Panc1 (cell line): ENCODE measurements at regions not wholly inside any gene's neighbourhood (a gene's known extent, or its start where the extent isn't known, plus 50 kb on each side); places are given as distances from the start of the nearest gene placed in this dataset.

Experiments used
- ATAC-seq: fragments of 200-7000 bp; cut with Tn5 transposase; 2 replicates; pipeline ENCODE4 v1.9.1; 2020; ENCODE audit warnings: mild to moderate bottlenecking, moderate library complexity
- BruUV-seq: library from RNA; stranded (reverse); fragments of 400-500 nt; replicated peaks from 2 replicates; lab custom pipeline; 2021; lab: Mats Ljungman, UMichigan
- CTCF ChIA-PET: fragments of 300-600 bp; sonication (Branson Sonifier 250); formaldehyde crosslinking; loops from one replicate; lab custom pipeline; 2022; ENCODE audit warnings: antibody characterized with exemption; lab: Charles Lee
- POLR2A ChIA-PET: fragments of 300-600 bp; sonication (Branson Sonifier 250); formaldehyde crosslinking; loops from one replicate; lab custom pipeline; 2022; ENCODE audit warnings: antibody characterized with exemption; lab: Charles Lee
- DNase-seq: peaks from one replicate; pipeline ENCODE4 v3.0.0-alpha.2; 2010; ENCODE audit warnings: low read depth, low spot score
- H3K27ac ChIP-seq: 2 replicates; pipeline ENCODE4 v1.5.1; 2011; ENCODE audit warnings: mild to moderate bottlenecking, low read length, inconsistent platforms
- H3K27me3 ChIP-seq: fragments of 200-500 bp; sonication (Bioruptor generic); 2 replicates; pipeline ENCODE4 v1.6.0; 2014; ENCODE audit warnings: low read length, inconsistent platforms; ENCODE audit not compliant: control insufficient read depth, insufficient read depth
- H3K36me3 ChIP-seq: fragments of 200-500 bp; sonication (Bioruptor generic); 2 replicates; pipeline ENCODE4 v1.5.1; 2014; ENCODE audit warnings: inconsistent platforms, mild to moderate bottlenecking, low read length, moderate library complexity; ENCODE audit not compliant: control insufficient read depth, insufficient read depth
- H3K4me1 ChIP-seq: 2 replicates; pipeline ENCODE4 v1.5.1; 2011; ENCODE audit warnings: inconsistent platforms, mild to moderate bottlenecking, low read length, moderate library complexity; ENCODE audit not compliant: control insufficient read depth, insufficient read depth
- H3K4me3 ChIP-seq, 2 experiments: 2 replicates each; pipeline ENCODE4 v1.5.1; 2011 to 2012; ENCODE audit warnings: low read depth in 2 of 2, low read length in 2 of 2, mild to moderate bottlenecking in 2 of 2, inconsistent platforms in 1 of 2, moderate library complexity in 1 of 2
- H3K9me3 ChIP-seq: fragments of 200-500 bp; sonication (Bioruptor generic); 2 replicates; pipeline ENCODE4 v1.5.1; 2014; ENCODE audit warnings: low read depth, mild to moderate bottlenecking, inconsistent platforms, low read length, moderate library complexity; ENCODE audit not compliant: control insufficient read depth, insufficient read depth
- CTCF ChIP-seq: fragments of 450-650 bp; IDR thresholded peaks from 2 replicates; pipeline ENCODE4 v1.5.1; 2017; ENCODE audit warnings: mild to moderate bottlenecking
- POLR2AphosphoS5 ChIP-seq: IDR thresholded peaks from 2 replicates; pipeline ENCODE4 v1.6.1; 2012; ENCODE audit warnings: mild to moderate bottlenecking, low read depth, low read length, moderate library complexity
- REST ChIP-seq, 2 experiments: IDR thresholded peaks; 2 replicates each; pipeline ENCODE4 v1.6.1; 2011 to 2012; ENCODE audit warnings: low read depth in 2 of 2, control low read depth in 1 of 2, low read length in 1 of 2, mild to moderate bottlenecking in 1 of 2, moderate library complexity in 1 of 2; ENCODE audit not compliant: insufficient read depth in 1 of 2
- SIN3A ChIP-seq: IDR thresholded peaks from 2 replicates; pipeline ENCODE4 v1.6.1; 2012; ENCODE audit warnings: low read depth, mild to moderate bottlenecking, low read length, moderate library complexity, borderline replicate concordance; ENCODE audit not compliant: insufficient read depth
- TCF7L2 ChIP-seq: IDR thresholded peaks from 2 replicates; pipeline ENCODE4 v1.6.1; 2011; ENCODE audit warnings: mild to moderate bottlenecking, low read depth, low read length, inconsistent platforms
- in situ Hi-C: cut with HindIII; loops from 2 replicates; pipeline ENCODE4 v1.10.0; 2016; ENCODE audit warnings: low sequenced_read_pairs, low pct_unique_long_range_greater_than_20kb
- intact Hi-C: fragments of 100-400 bp; cut with micrococcal nuclease; formaldehyde crosslinking; loops from one replicate; pipeline ENCODE4 v1.10.0; 2022; ENCODE audit not compliant: unreplicated experiment

DNA sequence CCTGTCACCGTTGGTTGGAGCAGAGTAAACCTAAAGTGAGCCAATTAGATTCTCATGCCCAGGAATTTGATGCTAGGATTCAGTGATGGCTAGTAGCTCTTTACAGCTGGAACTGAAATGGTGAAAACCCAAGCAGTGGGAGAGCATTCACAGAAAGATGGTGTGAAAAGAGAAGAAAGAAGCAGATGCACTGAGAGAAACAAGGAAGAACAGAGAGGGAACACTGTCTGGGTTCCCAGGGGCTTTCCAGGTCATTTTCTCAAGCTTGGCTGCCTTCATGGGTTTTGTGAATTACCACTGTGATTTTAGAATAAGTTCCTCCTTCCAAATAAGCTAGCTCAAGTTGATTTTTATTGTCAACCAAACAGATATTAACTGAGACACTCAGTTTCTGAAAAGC, 104.1 kb upstream of the AKIRIN2 start:
- no peak for ATAC-seq
- ChIA-PET CTCF (interaction anchor here (0.6 kb wide), 1 partner anchor 919 kb away, joined by 6 read pairs; no protein-coding TSS in a partner anchor), POLR2A (no interaction called here)
- TF ChIP-seq SIN3A (no peak), POLR2AphosphoS5 (no peak), REST (IDR thresholded peaks at IDR 0.05; ENCODE audit: insufficient read depth in 1 of 2, low read depth in 2 of 2, low read length in 1 of 2) (no peak), CTCF (no peak), TCF7L2 (no peak)
- BruUV-seq: no TSS peak
- Histone ChIP-seq H3K4me1 (no peaks in the 10 kb centered on the region), H3K36me3 (no peaks in the 10 kb centered on the region), H3K4me3 (no peak overlapping the region), H3K27ac (no peak overlapping the region), H3K27me3 (no peaks in the 10 kb centered on the region), H3K9me3 (no peaks in the 10 kb centered on the region)
- intact Hi-C loops (no loop called here), in situ Hi-C loops (no loop called here)
- no peak for DNase-seq

GRCh38 chr6:87803791-87804190, 101.8 kb upstream of the AKIRIN2 start:
- no peaks in the 10 kb centered on the region for H3K4me1 ChIP-seq
- no peak overlapping the region for H3K4me3 ChIP-seq
- POLR2A ChIA-PET: interaction anchor here (0.6 kb wide), 1 partner anchor 709 kb away, joined by 3 read pairs; no protein-coding TSS in a partner anchor
- no TSS peak for BruUV-seq
- CTCF ChIA-PET: interaction anchor here (0.6 kb wide), 1 partner anchor 689 kb away, joined by 3 read pairs; no protein-coding TSS in a partner anchor
- no peaks in the 10 kb centered on the region for H3K27me3 ChIP-seq
- H3K36me3 ChIP-seq: no peaks in the 10 kb centered on the region
- in situ Hi-C loops: no loop called here
- no peak for ATAC-seq
- H3K27ac ChIP-seq: no peak overlapping the region
- TF ChIP-seq TCF7L2 (no peak), POLR2AphosphoS5 (no peak), SIN3A (no peak), REST (IDR thresholded peaks at IDR 0.05; ENCODE audit: insufficient read depth in 1 of 2, low read depth in 2 of 2, low read length in 1 of 2) (no peak)
- H3K9me3 ChIP-seq: no peaks in the 10 kb centered on the region
- intact Hi-C loops: no loop called here
- DNase-seq: no peak
